Adrenal gland (tissue), 9 donors: ENCODE measurements at regions not wholly inside any gene's neighbourhood (a gene's known extent, or its start where the extent isn't known, plus 50 kb on each side); places are given as distances from the start of the nearest gene placed in this dataset.

Experiments used
- DNase-seq, 7 donors: peaks; one replicate each; pipeline ENCODE4 v3.0.0-alpha.2; 2019 to 2020
- H3K27ac ChIP-seq, 5 donors: fragments of 200-600 bp; sonication (generic) in 4 of 5; 1 replicate in 3 of 5; 2 replicates in 2 of 5; pipeline versions ENCODE4 v1.5.1 to v1.8.0; 2016 to 2020; ENCODE audit warnings: mild to moderate bottlenecking in 1 of 5
- H3K27me3 ChIP-seq: fragments of 200-600 bp; 2 replicates; pipeline ENCODE4 v1.8.0; 2021
- H3K36me3 ChIP-seq, 2 donors: fragments of 200-600 bp; replicated peaks in 1 of 2; 1 replicate in 1 of 2; 2 replicates in 1 of 2; pipeline versions ENCODE4 v1.5.1 to v1.8.0; 2018 to 2022
- H3K4me1 ChIP-seq, 2 donors: fragments of 200-600 bp; replicated peaks in 1 of 2; 1 replicate in 1 of 2; 2 replicates in 1 of 2; pipeline versions ENCODE4 v1.5.1 to v1.8.0; 2018 to 2021
- H3K4me3 ChIP-seq, 4 donors: fragments of 200-600 bp; sonication (generic) in 3 of 4; one replicate each; pipeline ENCODE4 v1.5.1; 2016 to 2018
- H3K9me3 ChIP-seq, 3 donors: fragments of 200-600 bp; sonication (generic) in 1 of 3; replicated peaks in 1 of 3; 1 replicate in 2 of 3; 2 replicates in 1 of 3; pipeline versions ENCODE4 v1.5.1 to v1.8.0; 2016 to 2021
- CTCF ChIP-seq, 6 experiments: fragments of 450-650 bp in 4 of 6; fragments of 200-600 bp in 2 of 6; sonication (generic) in 1 of 6; IDR thresholded peaks; 1 replicate in 5 of 6; 2 replicates in 1 of 6; pipeline versions ENCODE4 v1.5.1 to v1.8.0; 2016 to 2021; ENCODE audit warnings: antibody characterized with exemption in 6 of 6, mild to moderate bottlenecking in 2 of 6, moderate library complexity in 1 of 6
- POLR2A ChIP-seq, 2 donors: fragments of 450-650 bp; IDR thresholded peaks; one replicate each; pipeline ENCODE4 v1.6.1; 2017; ENCODE audit warnings: antibody characterized with exemption in 2 of 2, mild to moderate bottlenecking in 2 of 2, moderate library complexity in 1 of 2
- WGBS, 4 donors: extraction: QIAGEN DNeasy Blood & Tissue Kit in 2 of 4; methylation state at CpG; one replicate each; pipeline versions ENCODE4 v1.1.5 to v1.1.7; 2013 to 2017; 5-methylcytosine and 5-hydroxymethylcytosine counted together
- intact Hi-C, 2 donors: fragments of 100-400 bp; cut with DNase I; formaldehyde crosslinking; loops; one replicate each; pipeline versions ENCODE4 v1.14.1 to v1.15.0; 2022 to 2023
- donor health status: healthy with polysubstance abuse.
- donor health status: Bipolar disorder and iron deficiency.
- donor health status: DM: yes; HTN: yes; CAD: no.
- donor health status: DM: no; HTN: no; CAD: no.
- donor health status: DM: no; HTN: no; CAD: no.

- Histone ChIP-seq H3K36me3 (no peaks in the 10 kb centered on the region), H3K27me3 (no peaks in the 10 kb centered on the region), H3K4me1 (peaks cover 8 to 12% of the 10 kb centered on the region in 2 donors), H3K27ac (no peak overlapping the region), H3K9me3 (no peaks in the 10 kb centered on the region), H3K4me3 (no peak overlapping the region)
- no peak for DNase-seq
- 89 to 96% (median 92%) methylated on average over 3 of the region's 3 CpGs for WGBS, 4 donors
- TF ChIP-seq CTCF (IDR thresholded peaks at IDR 0.05), result no peak
- no peak for TF ChIP-seq POLR2A (IDR thresholded peaks at IDR 0.05)
- intact Hi-C loops, result no loop called here
Observed at GRCh38 chr11:91158891-91159537, 936.2 kb upstream of the CHORDC1 start.

GRCh38 chr11:91158297-91158696 is 935.4 kb upstream of the CHORDC1 start:
- TF ChIP-seq CTCF (IDR thresholded peaks at IDR 0.05) (no peak), POLR2A (IDR thresholded peaks at IDR 0.05) (no peak)
- Histone ChIP-seq H3K4me3 (no peak overlapping the region), H3K27me3 (no peaks in the 10 kb centered on the region), H3K4me1 (peaks cover 2 to 5% of the 10 kb centered on the region in 2 donors), H3K9me3 (no peaks in the 10 kb centered on the region), H3K36me3 (no peaks in the 10 kb centered on the region), H3K27ac (no peak overlapping the region)
- intact Hi-C loops, result no loop called here
- no peak for DNase-seq
- 55 to 69% (median 63%) methylated on average over 1 of the region's 1 CpG for WGBS, 4 donors

GRCh38 chr11:91156041-91156440 is 933.2 kb upstream of the CHORDC1 start:
- Histone ChIP-seq H3K4me1 (no peaks in the 10 kb centered on the region), H3K4me3 (no peak overlapping the region), H3K27me3 (no peaks in the 10 kb centered on the region), H3K9me3 (no peaks in the 10 kb centered on the region), H3K27ac (no peak overlapping the region), H3K36me3 (no peaks in the 10 kb centered on the region)
- TF ChIP-seq CTCF (IDR thresholded peaks at IDR 0.05) (no peak), POLR2A (IDR thresholded peaks at IDR 0.05) (no peak)
- WGBS, 4 donors, result 77 to 83% (median 81%) methylated on average over 8 of the region's 8 CpGs
- DNase-seq, result no peak
- intact Hi-C loops, result no loop called here

- H3K4me1 ChIP-seq, result no peaks in the 10 kb centered on the region
- no peaks in the 10 kb centered on the region for H3K27me3 ChIP-seq
- TF ChIP-seq CTCF (IDR thresholded peaks at IDR 0.05) (no peak), POLR2A (IDR thresholded peaks at IDR 0.05) (no peak)
- H3K9me3 ChIP-seq, result peaks cover 0 to 6% (median 0%) of the 10 kb centered on the region in 3 donors
- no peaks in the 10 kb centered on the region for H3K36me3 ChIP-seq
- H3K27ac ChIP-seq, result no peak overlapping the region
- DNase-seq, result no peak
- 77 to 91% (median 81%) methylated on average over 2 of the region's 2 CpGs for WGBS, 4 donors
- H3K4me3 ChIP-seq, result no peak overlapping the region
- intact Hi-C loops, result no loop called here
Observed at GRCh38 chr11:91147885-91148284, 925.0 kb upstream of the CHORDC1 start.
